HG03060 (cell line): ENCODE measurements at regions not wholly inside any gene's neighbourhood (a gene's known extent, or its start where the extent isn't known, plus 50 kb on each side); places are given as distances from the start of the nearest gene placed in this dataset.

Experiments
- ATAC-seq: cut with Tn5 transposase; IDR thresholded peaks from one replicate; pipeline ENCODE4 v1.9.1; 2021; ENCODE audit warnings: low read depth, moderate number of reproducible peaks; ENCODE audit not compliant: unreplicated experiment

- no peak for ATAC-seq
Observed at GRCh38 chr9:89975630-89976029, 370.8 kb downstream of the GADD45G start.

- ATAC-seq = no peak
Observed at GRCh38 chr9:89978185-89978584, 373.4 kb downstream of the GADD45G start.

- ATAC-seq = no peak
Observed at GRCh38 chr9:89980600-89980999, 375.8 kb downstream of the GADD45G start.

- ATAC-seq = no peak
Observed at GRCh38 chr9:89982016-89982415, 377.2 kb downstream of the GADD45G start.

GRCh38 chr9:89983411-89983810 lies 378.6 kb downstream of the GADD45G start:
- ATAC-seq = no peak

- no peak for ATAC-seq
Observed at GRCh38 chr9:89984214-89984613, 379.4 kb downstream of the GADD45G start.

- no peak for ATAC-seq
Observed at GRCh38 chr9:89985068-89985467, 380.3 kb downstream of the GADD45G start.

GRCh38 chr9:89986190-89986589 lies 381.4 kb downstream of the GADD45G start:
- no peak for ATAC-seq

GRCh38 chr9:89988458-89988857 lies 383.6 kb downstream of the GADD45G start:
- no peak for ATAC-seq

- no peak for ATAC-seq
Observed at GRCh38 chr9:89991204-89991790, 386.5 kb downstream of the GADD45G start.

GRCh38 chr9:89992326-89993198 lies 387.8 kb downstream of the GADD45G start:
- no peak for ATAC-seq

- no peak for ATAC-seq
Observed at GRCh38 chr9:89993678-89994630, 389.1 kb downstream of the GADD45G start.

GRCh38 chr9:89994988-89995613 lies 390.3 kb downstream of the GADD45G start:
- no peak for ATAC-seq

- ATAC-seq = no peak
Observed at GRCh38 chr9:89996116-89996515, 391.3 kb downstream of the GADD45G start.

GRCh38 chr9:89996773-89997172 lies 392.0 kb downstream of the GADD45G start:
- no peak for ATAC-seq

- no peak for ATAC-seq
Observed at GRCh38 chr9:89998633-89999032, 393.8 kb downstream of the GADD45G start.

- no peak for ATAC-seq
Observed at GRCh38 chr9:89999176-89999533, 394.3 kb downstream of the GADD45G start.

GRCh38 chr9:89999534-90000370 lies 394.9 kb downstream of the GADD45G start:
- ATAC-seq = peak; percentile 66

- no peak for ATAC-seq
Observed at GRCh38 chr9:90000925-90001324, 396.1 kb downstream of the GADD45G start.

- ATAC-seq = no peak
Observed at GRCh38 chr9:90001747-90002146, 396.9 kb downstream of the GADD45G start.
